ENCODE measurements at regions not wholly inside any gene's neighbourhood (a gene's known extent, or its start where the extent isn't known, plus 50 kb on each side); places are given as distances from the start of the nearest gene placed in this dataset.

DNA sequence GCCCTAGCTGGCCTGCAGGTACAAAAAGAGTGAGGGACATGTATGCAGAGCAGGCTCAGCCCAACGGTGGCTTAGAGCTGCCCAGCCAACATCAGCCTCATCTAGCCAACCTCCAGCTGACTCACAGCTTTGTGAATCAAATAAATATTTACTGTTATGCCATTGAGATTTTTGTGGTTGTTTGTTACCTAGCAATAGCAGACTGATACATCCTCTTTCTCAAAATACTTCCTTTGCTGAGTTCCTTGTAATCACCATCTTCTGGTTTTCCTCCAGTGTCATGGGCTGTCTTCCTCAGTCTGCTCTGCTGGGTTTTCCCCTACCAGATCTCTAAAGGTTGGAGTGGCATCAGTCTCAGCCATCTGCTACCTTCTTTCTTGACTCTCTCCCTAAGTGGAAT lies 126.6 kb upstream of the SLC1A4 start:
- H2AK9ac ChIP-seq (replicated peaks; ENCODE audit: low read depth, low read length, poor library complexity), result no peak overlapping the region
- no peak overlapping the region for H3K4ac ChIP-seq (ENCODE audit: low read depth, low read length)
- intact Hi-C loops (cut with micrococcal nuclease) (loop anchor here (10.0 kb wide), 1 partner anchor 718 kb away; the partner anchor contains the start of gene PELI1), in situ Hi-C loops (cut with MboI; ENCODE audit: low sequenced_read_pairs) (loop anchor here (5.0 kb wide), 2 partner anchors 110 to 230 kb away; no protein-coding TSS in a partner anchor), dilution Hi-C loops (cut with HindIII; ENCODE audit: low sequenced_read_pairs, unreplicated experiment) (no loop called here)
- H2BK15ac ChIP-seq (ENCODE audit: low read depth, low read length), result no peak overlapping the region
- WGBS, 2 experiments (ENCODE audit: extremely low coverage in 2 of 2, insufficient read length in 1 of 2), result no CpG with 5 or more reads among the region's 1 CpG
- no peak overlapping the region for H3K18ac ChIP-seq (ENCODE audit: low read depth, low read length)
- peaks cover 16% of the 10 kb centered on the region; the same call in 1 of the 2 replicates for H4K20me1 ChIP-seq (ENCODE audit: insufficient read depth, low read length)
- peaks cover 9% of the 10 kb centered on the region for H3K9me1 ChIP-seq (ENCODE audit: insufficient read depth, low read length)
- H4K91ac ChIP-seq (ENCODE audit: insufficient read depth, low read depth, low read length), result no peak overlapping the region
- H4K5ac ChIP-seq (ENCODE audit: low read depth, low read length), result no peak overlapping the region
- no peak overlapping the region for H3K27ac ChIP-seq (ENCODE audit: insufficient read depth, low read length)
- ChIA-PET CTCF (interaction anchor here (1.2 to 2.1 kb wide), 2 partner anchors 211 to 217 kb away, joined by 4 to 6 read pairs; no protein-coding TSS in a partner anchor), POLR2A (ENCODE audit: unreplicated experiment) (interaction anchor here (0.9 kb wide), 1 partner anchor 211 kb away, joined by 5 read pairs; no protein-coding TSS in a partner anchor)
- H2AFZ ChIP-seq (replicated peaks; ENCODE audit: low read length, poor library complexity), result no peak overlapping the region
- H3K36me3 ChIP-seq (ENCODE audit: control insufficient read depth, insufficient read depth, low read length), result no peaks in the 10 kb centered on the region
- no peak overlapping the region for H3K23ac ChIP-seq (ENCODE audit: low read depth, low read length)
- no peaks in the 10 kb centered on the region for H3K79me1 ChIP-seq (ENCODE audit: low read depth in 1 of 2, low read length in 2 of 2)
- H2BK20ac ChIP-seq (ENCODE audit: low read depth, low read length), result no peak overlapping the region
- H3K4me2 ChIP-seq (ENCODE audit: low read depth, low read length), result no peak overlapping the region
- peaks cover 32% of the 10 kb centered on the region for H3K4me1 ChIP-seq (ENCODE audit: control insufficient read depth, insufficient read depth, low read length)
- no peak overlapping the region for H3K14ac ChIP-seq (replicated peaks; ENCODE audit: low read depth, low read length)
- ATAC-seq (ENCODE audit: low read depth) (no peak), DNase-seq (no peak)
- H3K4me3 ChIP-seq (ENCODE audit: insufficient read depth, low read depth, low read length), result no peak overlapping the region
- no peak overlapping the region for H3K9ac ChIP-seq (ENCODE audit: low read depth, low read length)
- no peak overlapping the region for H2BK120ac ChIP-seq (ENCODE audit: low read depth, low read length)
- no peak overlapping the region for H2BK5ac ChIP-seq (ENCODE audit: low read depth, low read length, poor library complexity, severe bottlenecking)
- peaks cover 18% of the 10 kb centered on the region for H3K27me3 ChIP-seq (ENCODE audit: control insufficient read depth, insufficient read depth, low read length)
- no TSS peak for BruUV-seq (replicated peaks)
- no peak overlapping the region for H3K56ac ChIP-seq (ENCODE audit: extremely low read depth, insufficient read depth, low read length)
- no peak overlapping the region for H2AK5ac ChIP-seq (ENCODE audit: low read depth, low read length)
- peaks cover 6% of the 10 kb centered on the region; the same call in 1 of the 2 replicates for H3K9me3 ChIP-seq (ENCODE audit: control insufficient read depth, insufficient read depth, low read length)
- TF ChIP-seq CEBPB (IDR thresholded peaks at IDR 0.05; ENCODE audit: low read depth, low read length), result no peak
- TF ChIP-seq RFX5 (IDR thresholded peaks at IDR 0.05; ENCODE audit: low read depth, low read length), result no peak
- TF ChIP-seq POLR2A (IDR thresholded peaks at IDR 0.05; ENCODE audit: low read depth, low read length), result no peak
- no peak for TF ChIP-seq NFE2L2 (IDR thresholded peaks at IDR 0.05; ENCODE audit: low read depth, low read length)
- no peak for TF ChIP-seq RCOR1 (IDR thresholded peaks at IDR 0.05; ENCODE audit: insufficient replicate concordance, low read length)
- no peak overlapping the region for H4K8ac ChIP-seq (ENCODE audit: low read depth in 2 of 2, low read length in 2 of 2)

Data from IMR-90 (cell line).